H54 (cell line): ENCODE measurements at regions not wholly inside any gene's neighbourhood (a gene's known extent, or its start where the extent isn't known, plus 50 kb on each side); places are given as distances from the start of the nearest gene placed in this dataset.
"Not testable (repeated sequence)": the region's sequence is repeated elsewhere in the genome, so short reads cannot be mapped to it uniquely, and the experiment has no call there.

Experiments used
- DNase-seq: peaks from one replicate; pipeline ENCODE4 v3.0.0; 2011; ENCODE audit warnings: low spot score, mixed read lengths; ENCODE audit not compliant: insufficient read length
- FAIRE-seq: peaks from 3 replicates; lab custom pipeline; 2011; peaks lifted over from hg19 to GRCh38; lab: Jason Lieb, UNC
- POLR2A ChIP-seq: IDR thresholded peaks from 2 replicates; pipeline ENCODE4 v1.6.1; 2011; ENCODE audit warnings: low read depth, mild to moderate bottlenecking, low read length

DNA sequence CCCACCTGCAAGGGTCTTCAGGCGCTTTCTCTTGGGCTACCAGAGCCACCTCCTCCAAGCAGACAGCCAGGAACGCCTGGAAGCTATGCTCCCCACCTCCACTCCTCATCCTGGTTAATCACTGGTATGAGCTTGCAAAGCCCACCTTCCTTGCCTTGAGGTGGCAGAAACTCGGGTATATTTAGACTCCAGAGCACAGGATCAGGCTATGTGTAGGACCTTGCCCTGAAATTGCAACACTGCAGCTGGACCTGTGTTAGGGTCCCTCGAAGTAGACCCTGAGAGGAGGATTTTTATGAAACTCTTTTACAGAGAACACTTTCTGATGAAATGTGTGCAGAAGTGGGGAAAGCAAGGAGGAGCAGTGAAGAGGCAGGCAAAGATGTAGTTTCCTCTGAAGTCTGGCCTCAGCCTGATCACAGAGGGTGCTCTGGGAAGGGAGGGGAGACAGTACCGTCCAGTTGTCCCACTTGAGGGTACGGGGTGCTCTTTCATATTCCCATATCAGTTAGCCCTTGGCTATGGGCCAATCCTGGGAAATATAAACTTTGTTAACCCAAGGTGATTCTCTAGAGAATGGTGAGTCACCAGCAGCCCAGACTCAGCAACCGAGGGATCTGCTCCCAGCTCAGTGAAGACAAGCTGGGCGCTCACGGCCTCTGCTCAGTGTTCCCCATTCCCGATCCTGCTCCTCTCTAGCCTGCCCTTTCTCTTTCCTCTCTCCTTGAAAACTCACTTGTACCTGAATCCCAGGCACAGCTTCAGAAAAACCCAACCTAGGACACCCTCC, 157.9 kb downstream of the UQCRFS1 start:
- no peak for TF ChIP-seq POLR2A
- DNase-seq (no peak), FAIRE-seq (no peak)

DNA sequence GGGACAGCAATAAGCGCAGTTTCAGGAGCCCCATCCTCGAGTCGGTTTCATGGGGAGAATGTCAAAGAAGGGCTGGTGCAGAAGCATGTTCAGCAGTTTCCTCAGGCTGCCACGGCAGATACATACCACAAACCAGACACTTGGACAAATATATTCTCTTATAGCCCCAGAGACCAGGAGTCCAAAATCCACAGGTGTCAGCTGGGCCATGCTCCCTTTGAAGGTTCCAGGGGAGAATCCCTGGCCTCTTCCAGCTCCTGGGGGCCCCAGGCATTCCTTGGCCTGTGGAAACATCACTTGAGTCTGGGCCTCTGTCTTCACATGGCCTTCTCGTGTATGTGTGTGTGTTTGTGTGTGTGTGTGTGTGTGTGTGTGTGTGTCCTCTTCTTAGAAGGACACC, 164.1 kb downstream of the UQCRFS1 start:
- FAIRE-seq (no peak), DNase-seq (no peak)
- no peak for TF ChIP-seq POLR2A

DNA sequence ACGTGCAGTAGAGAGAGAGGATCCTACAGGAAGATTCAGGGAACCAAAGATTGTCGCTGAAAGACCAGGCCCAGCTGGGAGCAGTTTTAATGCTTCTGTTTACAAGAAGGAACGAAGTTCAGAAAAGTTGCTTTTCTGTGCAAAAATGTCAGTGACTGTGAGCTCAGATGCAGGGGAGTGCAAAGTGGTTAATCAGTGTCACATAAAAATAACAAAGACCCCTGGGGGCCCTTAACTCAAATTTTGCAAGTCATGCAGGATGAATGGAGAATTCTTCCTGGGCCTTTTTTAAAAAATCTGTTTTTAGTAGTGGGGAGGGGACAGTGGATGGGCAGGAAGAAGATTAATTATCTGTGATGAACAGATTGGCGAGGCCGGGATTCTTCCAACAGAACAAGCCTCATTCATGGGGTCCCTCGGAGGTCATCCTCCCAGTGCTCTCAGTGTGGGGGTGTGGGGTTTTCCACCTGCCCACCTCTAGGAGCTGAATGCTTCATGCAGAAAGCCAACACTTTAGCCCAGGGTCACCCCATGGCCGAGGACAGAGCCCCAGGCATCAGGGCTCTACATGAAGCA, 167.2 kb downstream of the UQCRFS1 start:
- FAIRE-seq: no peak
- no peak for DNase-seq
- no peak for TF ChIP-seq POLR2A

DNA sequence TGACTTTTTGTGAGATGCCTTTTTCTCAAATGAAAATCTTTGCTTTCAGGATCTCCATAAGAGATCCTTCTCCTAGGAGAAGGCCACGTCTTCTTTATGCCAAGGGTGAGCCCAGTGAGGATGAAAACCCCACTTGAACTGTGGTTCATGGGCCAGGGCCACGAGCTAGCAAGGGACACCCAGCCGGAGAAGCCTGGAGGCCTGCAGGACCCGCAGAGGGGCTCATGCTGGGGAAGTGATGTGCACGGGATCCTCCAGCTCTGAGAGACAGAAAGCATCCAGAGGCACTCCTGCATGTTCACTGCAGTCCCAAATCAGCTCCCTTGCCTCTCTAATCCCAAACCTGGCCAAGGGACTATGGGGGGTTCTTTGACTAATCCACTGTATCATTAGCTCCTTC, 168.9 kb downstream of the UQCRFS1 start:
- no peak for TF ChIP-seq POLR2A
- DNase-seq (no peak), FAIRE-seq (no peak)

DNA sequence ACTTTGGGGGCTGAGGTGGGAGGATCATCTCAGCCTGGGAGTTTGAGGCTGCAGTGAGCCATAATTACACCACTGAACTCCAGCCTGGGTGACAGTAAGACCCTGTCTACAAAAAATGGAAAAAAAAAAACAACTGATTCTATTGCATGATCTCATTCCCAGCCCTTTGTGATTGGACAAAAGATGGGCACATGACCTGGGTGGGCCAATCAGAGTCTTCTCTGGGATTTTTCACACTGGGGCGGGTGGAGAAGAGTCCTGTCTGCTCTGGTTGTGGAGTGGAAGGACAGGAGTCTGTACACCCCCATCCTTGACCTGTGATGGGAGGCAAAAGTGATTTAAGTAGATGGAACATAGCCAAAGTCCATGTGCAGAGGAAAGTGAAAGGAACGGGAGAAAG, 170.5 kb downstream of the UQCRFS1 start:
- no peak for TF ChIP-seq POLR2A
- no peak for DNase-seq
- FAIRE-seq: no peak

DNA sequence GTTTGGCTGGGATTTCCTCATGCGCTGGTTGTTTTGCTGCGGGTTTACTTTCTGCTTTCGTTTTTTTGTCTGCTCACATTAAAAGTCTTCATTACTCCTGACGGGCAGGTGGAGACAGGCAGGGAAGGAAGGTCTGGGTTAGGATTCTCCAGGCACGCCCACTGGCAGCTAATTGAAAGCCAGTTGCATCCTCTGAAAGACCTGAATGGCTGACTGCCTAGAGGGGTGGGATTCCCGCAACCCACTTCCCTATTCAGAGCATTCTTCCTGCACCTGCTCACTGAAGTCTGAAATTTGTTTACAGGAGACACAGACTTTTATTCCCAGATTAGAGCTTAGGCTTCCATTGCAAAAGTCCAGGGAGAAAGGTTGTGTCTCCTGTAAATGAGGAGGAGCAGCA, 172.0 kb downstream of the UQCRFS1 start:
- DNase-seq (no peak), FAIRE-seq (no peak)
- no peak for TF ChIP-seq POLR2A

DNA sequence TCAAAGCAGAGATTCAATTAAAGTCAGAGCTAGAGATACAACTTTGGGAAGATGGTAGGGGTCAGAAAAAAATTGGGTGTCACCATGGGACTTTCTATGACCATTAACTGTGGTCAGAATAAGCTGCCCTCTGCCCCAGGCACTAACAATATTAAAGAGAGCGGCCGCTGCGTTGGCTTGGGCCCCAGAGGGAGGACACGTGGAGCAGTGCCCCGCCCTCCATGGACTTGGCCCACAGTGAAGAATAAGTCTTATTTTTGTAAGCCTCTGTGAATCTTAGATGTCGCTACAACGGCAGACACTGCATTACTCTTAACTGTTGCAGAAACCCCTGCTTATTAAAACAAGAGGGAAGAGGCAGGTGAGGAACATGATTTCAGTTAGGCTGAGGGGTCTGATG, 172.7 kb downstream of the UQCRFS1 start:
- FAIRE-seq (no peak), DNase-seq (no peak)
- TF ChIP-seq POLR2A: no peak

DNA sequence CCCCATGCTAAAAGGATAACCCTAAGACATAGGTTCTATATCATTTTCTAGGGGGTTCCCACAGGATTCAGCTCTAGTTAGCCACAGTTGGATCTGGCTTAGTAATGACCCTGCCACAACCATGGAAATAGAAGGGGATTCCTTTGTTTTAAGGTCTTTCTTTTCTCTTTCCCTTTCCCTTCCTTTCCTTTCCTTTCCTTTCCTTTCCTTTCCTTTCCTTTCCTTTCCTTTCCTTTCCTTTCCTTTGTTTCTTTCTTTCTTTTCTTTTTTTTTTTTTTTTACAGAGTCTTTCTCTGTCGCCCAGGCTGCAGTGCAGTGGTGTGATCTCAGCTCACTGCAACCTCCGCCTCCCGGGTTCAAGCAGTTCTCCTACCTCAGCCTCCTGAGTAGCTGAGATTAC, 173.9 kb downstream of the UQCRFS1 start:
- FAIRE-seq, DNase-seq: not testable (repeated sequence)

DNA sequence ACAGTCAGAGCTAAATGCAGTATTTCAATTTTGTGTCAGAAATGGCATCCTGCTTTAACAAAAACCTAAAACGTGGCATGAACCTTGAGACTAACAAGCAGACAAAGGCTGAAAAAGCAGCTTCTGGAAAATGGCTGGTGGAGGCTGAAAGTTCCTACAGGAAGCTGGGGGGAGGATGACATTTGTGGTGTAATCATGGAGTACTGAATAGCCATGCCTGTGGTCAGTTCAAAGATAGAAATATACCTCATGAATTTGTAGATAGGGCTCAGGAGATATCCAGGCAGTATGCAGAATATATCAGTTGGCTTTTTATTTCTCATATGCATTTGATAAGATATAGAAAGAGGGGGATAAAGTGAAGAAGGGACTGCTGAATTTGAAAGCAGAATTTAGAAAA, 181.7 kb downstream of the UQCRFS1 start:
- TF ChIP-seq POLR2A: no peak
- no peak for DNase-seq
- FAIRE-seq: no peak

DNA sequence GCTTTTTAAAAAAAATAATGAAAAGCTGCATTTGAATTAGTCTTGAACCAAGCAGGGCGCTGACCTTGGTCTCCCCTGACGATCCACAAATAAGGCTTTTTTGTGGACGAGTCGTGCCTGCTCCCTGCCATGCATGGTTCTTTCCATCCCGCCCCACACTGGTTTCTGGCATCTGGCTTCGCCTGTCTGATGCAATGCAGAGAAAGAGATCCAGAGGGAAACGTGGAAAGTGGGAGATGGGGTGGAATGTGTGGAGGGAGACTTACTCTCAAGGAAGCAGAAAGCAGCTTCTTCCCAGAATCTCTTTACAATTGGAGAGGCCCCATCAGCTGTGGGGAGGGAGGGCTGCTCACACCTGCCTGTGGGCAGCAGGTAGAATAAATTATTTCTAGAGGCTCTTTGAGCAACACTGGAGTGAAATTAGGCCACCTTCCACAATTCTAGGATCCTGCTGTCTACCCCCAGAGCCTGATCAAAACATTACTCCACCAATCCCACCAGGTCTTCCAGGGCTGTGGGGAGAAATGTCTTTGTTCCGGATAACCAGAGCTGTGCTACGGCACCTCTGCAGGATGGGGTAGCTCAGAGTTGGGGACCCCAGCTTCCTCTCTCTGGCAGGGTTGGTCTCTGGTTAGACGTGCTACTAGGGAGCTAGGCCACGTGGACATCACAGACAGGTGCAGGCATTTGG, 183.5 kb downstream of the UQCRFS1 start:
- TF ChIP-seq POLR2A: no peak
- DNase-seq (no peak), FAIRE-seq (no peak)

DNA sequence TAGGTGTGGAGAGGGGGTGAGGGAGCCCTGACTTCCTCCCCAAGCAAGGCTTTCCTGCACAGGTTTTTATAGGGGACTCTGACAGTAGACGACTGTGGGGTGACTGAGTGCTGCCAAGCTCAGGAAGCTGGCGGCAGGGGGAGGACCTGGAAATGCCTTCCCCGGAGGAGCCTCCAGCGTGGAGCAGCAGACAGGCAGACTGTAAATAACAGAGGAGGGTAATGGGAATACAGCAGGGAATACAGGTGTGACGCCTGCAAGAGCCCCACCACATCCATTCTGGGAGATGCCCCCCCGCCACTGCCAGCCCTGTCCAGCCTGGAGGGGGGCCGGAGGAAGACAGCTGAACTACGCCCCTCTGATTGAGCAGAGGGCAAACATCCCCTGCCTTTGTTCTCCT, 190.4 kb downstream of the UQCRFS1 start:
- no peak for TF ChIP-seq POLR2A
- FAIRE-seq: no peak
- no peak for DNase-seq

DNA sequence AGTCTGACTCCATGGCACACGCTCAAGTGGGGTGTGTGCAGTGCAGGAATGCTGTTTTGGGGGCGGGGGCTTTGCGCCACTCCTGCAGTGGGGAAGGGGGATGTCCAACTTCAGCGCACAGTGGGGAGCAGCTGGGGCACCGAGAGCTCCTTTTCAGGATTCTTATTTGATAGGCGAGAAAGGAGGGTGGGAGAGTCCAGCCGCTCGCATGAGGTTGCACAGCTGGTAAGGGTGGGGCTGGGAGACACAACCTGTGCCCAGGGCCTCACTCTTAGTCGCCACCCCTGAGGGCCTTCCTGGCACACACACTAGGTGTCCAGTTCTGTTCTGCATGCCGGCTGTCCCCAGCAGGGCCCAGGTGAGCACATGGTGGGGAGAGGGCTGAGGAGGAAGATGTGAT, 190.8 kb downstream of the UQCRFS1 start:
- FAIRE-seq (no peak), DNase-seq (no peak)
- TF ChIP-seq POLR2A: no peak

DNA sequence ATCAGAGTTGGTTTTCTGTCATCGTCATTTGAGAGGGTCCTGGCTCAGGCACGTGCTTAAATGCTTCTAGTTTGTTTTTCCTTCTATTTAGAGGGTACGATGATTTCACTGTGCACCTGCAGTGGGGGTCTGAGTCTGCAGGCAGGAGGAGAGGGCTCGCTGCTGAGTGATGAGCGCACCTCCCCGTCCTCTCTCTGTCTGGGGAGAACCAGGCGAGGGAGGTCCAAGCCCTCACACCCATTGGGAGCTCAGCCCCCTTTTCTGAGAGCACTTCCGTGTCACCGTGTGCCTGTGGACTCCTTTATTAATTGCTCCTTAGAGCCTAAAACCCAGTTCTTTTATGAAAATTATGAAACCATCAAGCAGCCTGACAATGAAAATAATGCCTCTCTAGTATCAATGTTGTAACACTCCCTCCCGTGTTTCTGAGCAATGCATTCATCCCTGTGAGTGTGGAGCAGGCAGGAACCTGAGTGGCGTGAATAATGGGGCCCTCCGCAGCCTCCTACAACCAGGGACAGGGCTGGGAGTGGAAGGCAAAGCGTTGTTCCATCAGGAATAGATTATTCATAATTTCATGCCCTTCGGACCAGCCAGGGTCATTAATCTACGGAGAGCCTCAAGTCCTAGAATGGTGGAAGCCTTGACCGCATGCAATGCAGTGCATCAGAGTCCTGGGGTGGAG, 191.6 kb downstream of the UQCRFS1 start:
- no peak for TF ChIP-seq POLR2A
- DNase-seq (no peak), FAIRE-seq (no peak)

DNA sequence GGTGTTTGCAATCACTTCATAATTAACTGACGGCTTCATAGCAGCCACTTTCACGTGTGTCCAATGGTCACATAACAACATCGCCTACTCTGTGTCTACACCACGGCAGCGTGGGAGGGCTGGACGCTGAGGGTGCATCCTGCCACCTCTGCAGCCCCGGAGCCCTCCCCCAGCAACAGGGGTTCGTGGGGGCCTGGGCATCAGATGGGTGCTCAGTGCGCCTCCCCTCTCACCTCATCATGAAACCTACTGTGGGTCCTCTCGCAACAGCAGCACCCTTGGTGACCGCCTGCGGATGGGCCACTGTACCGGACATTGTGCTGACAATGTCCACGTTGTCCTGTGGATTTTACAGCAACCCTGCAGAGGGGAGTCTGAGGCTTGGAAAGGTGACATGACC, 193.5 kb downstream of the UQCRFS1 start:
- DNase-seq (no peak), FAIRE-seq (no peak)
- no peak for TF ChIP-seq POLR2A
